ENCODE measurements at regions not wholly inside any gene's neighbourhood (a gene's known extent, or its start where the extent isn't known, plus 50 kb on each side); places are given as distances from the start of the nearest gene placed in this dataset.

DNA sequence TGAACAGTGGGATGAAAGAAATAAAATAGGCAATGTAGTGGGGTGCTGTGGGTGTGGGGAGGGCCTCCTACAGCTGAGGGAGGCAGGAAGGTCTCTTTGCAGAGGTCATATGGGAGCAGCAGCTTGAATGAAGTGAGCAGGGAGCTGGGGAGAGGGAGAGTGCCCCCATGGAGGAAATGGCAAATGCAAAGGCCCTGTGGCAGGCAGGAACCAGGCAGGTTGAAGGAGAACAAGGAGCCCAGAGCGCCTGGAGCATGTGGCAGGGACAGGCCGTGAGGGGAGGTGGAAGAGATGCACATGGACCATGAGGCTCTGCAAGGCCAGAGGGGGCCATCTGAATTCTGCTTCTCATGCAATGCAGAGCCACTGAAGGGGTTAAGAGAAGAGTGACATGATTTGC is 191.8 kb downstream of the URI1 start:
- TF ChIP-seq, protein P1, sequence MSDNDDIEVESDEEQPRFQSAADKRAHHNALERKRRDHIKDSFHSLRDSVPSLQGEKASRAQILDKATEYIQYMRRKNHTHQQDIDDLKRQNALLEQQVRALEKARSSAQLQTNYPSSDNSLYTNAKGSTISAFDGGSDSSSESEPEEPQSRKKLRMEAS (IDR thresholded peaks at IDR 0.05) = no peak
- TF ChIP-seq JUND (IDR thresholded peaks at IDR 0.05) (no peak), CTCF (IDR thresholded peaks at IDR 0.05; ENCODE audit: low read depth, low read length, missing input control) (no peak)

All from liver (tissue), 3 donors.